NCI-H1694 treated with DMSO at 0.1 percent for 48 hours (cell line): ENCODE measurements at regions not wholly inside any gene's neighbourhood (a gene's known extent, or its start where the extent isn't known, plus 50 kb on each side); places are given as distances from the start of the nearest gene placed in this dataset.

ENCODE experiments used
- DNase-seq: peaks from one replicate; lab custom pipeline; 2025; lab: John Stamatoyannopoulos, UW

- DNase-seq, result no peak
Observed at GRCh38 chr15:72919936-72920465, 132.3 kb upstream of the NEO1 start.

- DNase-seq, result no peak
Observed at GRCh38 chr15:72916897-72917296, 133.3 kb upstream of the ADPGK start.

- no peak for DNase-seq
Observed at GRCh38 chr15:72916378-72916777, 132.8 kb upstream of the ADPGK start.

GRCh38 chr15:72915843-72916242 lies 132.3 kb upstream of the ADPGK start:
- DNase-seq, result no peak

GRCh38 chr15:72912996-72913395 lies 129.4 kb upstream of the ADPGK start:
- DNase-seq, result no peak

- no peak for DNase-seq
Observed at GRCh38 chr15:72912121-72912520, 128.6 kb upstream of the ADPGK start.

GRCh38 chr15:72911626-72912025 lies 128.1 kb upstream of the ADPGK start:
- DNase-seq, result no peak

GRCh38 chr15:72908713-72909112 lies 125.2 kb upstream of the ADPGK start:
- no peak for DNase-seq

GRCh38 chr15:72907733-72908132 lies 124.2 kb upstream of the ADPGK start:
- no peak for DNase-seq

- DNase-seq, result no peak
Observed at GRCh38 chr15:72902919-72903260, 119.3 kb upstream of the ADPGK start.

GRCh38 chr15:72902245-72902918 lies 118.8 kb upstream of the ADPGK start:
- no peak for DNase-seq

- no peak for DNase-seq
Observed at GRCh38 chr15:72892986-72893385, 109.4 kb upstream of the ADPGK start.

- peak; percentile 89 for DNase-seq
Observed at GRCh38 chr15:72890043-72890442, 106.5 kb upstream of the ADPGK start.

- DNase-seq, result no peak
Observed at GRCh38 chr15:72889545-72889944, 106.0 kb upstream of the ADPGK start.

- DNase-seq, result no peak
Observed at GRCh38 chr15:72888811-72889210, 105.3 kb upstream of the ADPGK start.

GRCh38 chr15:72888211-72888610 lies 104.7 kb upstream of the ADPGK start:
- no peak for DNase-seq

- no peak for DNase-seq
Observed at GRCh38 chr15:72887376-72887775, 103.8 kb upstream of the ADPGK start.

- DNase-seq, result no peak
Observed at GRCh38 chr15:72884311-72884710, 100.8 kb upstream of the ADPGK start.

GRCh38 chr15:72873379-72874233 lies 90.0 kb upstream of the ADPGK start:
- no peak for DNase-seq

GRCh38 chr15:72872066-72872845 lies 88.7 kb upstream of the ADPGK start:
- DNase-seq, result no peak

GRCh38 chr15:72866866-72867616 lies 83.5 kb upstream of the ADPGK start:
- no peak for DNase-seq

GRCh38 chr15:72866182-72866581 lies 82.6 kb upstream of the ADPGK start:
- DNase-seq, result no peak
